ENCODE measurements at regions not wholly inside any gene's neighbourhood (a gene's known extent, or its start where the extent isn't known, plus 50 kb on each side); places are given as distances from the start of the nearest gene placed in this dataset.

DNA sequence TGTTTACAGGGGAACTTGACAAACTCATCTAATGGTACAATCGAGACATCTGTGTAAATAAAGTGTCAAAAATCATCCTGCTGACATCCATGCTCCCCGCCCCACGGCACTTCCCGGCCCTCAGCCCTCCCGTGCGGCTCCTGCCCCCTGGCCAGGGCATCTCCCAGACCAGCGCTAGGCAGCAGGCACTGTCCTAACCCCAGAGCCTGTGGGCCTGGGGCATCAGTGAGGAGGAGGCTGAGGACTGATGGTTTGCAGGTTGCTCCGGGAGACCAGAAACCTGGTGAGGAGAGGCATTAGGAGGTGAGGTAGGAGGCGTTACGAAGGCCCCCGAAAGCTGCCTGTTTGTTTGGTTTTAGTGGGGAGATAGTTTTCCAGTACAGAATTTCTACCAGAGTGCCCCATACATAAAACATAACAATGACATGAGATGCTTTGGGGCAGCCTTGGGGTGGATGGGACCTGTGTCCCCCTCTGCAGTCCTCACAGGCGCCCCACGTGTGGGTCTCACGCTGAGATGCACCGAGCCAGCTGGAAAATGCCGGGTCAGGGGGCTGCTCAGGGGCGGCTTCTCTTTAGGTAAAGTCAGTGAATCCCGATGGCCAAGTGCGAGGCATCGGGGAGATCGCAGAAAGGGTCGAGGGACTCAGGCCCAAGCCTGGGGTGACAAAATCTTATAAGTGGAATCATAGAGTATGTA is 114.2 kb downstream of the RTP5 start:
- TF ChIP-seq YY1 (IDR thresholded peaks at IDR 0.05; ENCODE audit: low read depth) (no peak), CEBPB (IDR thresholded peaks at IDR 0.05) (no peak), CREB1 (IDR thresholded peaks at IDR 0.05; ENCODE audit: low read depth) (no peak), RAD21 (IDR thresholded peaks at IDR 0.05; ENCODE audit: low read depth) (no peak), EP300 (IDR thresholded peaks at IDR 0.05; ENCODE audit: borderline replicate concordance) (no peak)
- TF ChIP-seq, protein P1, sequence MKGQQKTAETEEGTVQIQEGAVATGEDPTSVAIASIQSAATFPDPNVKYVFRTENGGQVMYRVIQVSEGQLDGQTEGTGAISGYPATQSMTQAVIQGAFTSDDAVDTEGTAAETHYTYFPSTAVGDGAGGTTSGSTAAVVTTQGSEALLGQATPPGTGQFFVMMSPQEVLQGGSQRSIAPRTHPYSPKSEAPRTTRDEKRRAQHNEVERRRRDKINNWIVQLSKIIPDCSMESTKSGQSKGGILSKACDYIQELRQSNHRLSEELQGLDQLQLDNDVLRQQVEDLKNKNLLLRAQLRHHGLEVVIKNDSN (IDR thresholded peaks at IDR 0.05), result no peak
- TF ChIP-seq, protein P2, sequence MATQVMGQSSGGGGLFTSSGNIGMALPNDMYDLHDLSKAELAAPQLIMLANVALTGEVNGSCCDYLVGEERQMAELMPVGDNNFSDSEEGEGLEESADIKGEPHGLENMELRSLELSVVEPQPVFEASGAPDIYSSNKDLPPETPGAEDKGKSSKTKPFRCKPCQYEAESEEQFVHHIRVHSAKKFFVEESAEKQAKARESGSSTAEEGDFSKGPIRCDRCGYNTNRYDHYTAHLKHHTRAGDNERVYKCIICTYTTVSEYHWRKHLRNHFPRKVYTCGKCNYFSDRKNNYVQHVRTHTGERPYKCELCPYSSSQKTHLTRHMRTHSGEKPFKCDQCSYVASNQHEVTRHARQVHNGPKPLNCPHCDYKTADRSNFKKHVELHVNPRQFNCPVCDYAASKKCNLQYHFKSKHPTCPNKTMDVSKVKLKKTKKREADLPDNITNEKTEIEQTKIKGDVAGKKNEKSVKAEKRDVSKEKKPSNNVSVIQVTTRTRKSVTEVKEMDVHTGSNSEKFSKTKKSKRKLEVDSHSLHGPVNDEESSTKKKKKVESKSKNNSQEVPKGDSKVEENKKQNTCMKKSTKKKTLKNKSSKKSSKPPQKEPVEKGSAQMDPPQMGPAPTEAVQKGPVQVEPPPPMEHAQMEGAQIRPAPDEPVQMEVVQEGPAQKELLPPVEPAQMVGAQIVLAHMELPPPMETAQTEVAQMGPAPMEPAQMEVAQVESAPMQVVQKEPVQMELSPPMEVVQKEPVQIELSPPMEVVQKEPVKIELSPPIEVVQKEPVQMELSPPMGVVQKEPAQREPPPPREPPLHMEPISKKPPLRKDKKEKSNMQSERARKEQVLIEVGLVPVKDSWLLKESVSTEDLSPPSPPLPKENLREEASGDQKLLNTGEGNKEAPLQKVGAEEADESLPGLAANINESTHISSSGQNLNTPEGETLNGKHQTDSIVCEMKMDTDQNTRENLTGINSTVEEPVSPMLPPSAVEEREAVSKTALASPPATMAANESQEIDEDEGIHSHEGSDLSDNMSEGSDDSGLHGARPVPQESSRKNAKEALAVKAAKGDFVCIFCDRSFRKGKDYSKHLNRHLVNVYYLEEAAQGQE (IDR thresholded peaks at IDR 0.05; ENCODE audit: low read depth), result no peak

DNA sequence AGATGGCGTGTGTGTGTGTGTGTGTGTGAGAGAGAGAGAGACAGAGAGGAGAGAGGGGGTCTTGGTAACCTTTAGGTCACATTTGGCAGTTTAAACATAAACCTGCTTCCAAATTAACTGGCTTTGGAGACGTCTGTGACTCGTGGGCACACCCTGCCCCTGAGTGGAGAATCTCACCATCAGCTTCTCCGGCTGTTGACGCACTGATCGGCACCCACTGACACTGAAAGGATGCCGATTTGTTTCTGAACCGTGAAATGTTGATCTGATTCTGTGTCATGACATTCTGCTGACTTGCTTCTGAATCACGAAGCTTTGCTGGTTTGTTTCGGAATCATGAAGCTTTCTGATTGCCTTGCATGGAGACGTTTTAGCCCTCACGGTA is 114.7 kb downstream of the RTP5 start:
- no peak for TF ChIP-seq FOXM1 (IDR thresholded peaks at IDR 0.05; ENCODE audit: borderline replicate concordance, low read depth)
- TF ChIP-seq ZBTB7A (IDR thresholded peaks at IDR 0.05; ENCODE audit: low read depth), result no peak
- TF ChIP-seq EGR1 (IDR thresholded peaks at IDR 0.05), result no peak
- TF ChIP-seq NFIC (IDR thresholded peaks at IDR 0.05), result no peak
- TF ChIP-seq EP300 (IDR thresholded peaks at IDR 0.05; ENCODE audit: borderline replicate concordance), result no peak
- TF ChIP-seq, protein P2 (IDR thresholded peaks at IDR 0.05; ENCODE audit: low read depth), result no peak
- no peak for TF ChIP-seq CEBPB (IDR thresholded peaks at IDR 0.05)
- no peak for TF ChIP-seq TCF12 (IDR thresholded peaks at IDR 0.05; ENCODE audit: low read depth)
- TF ChIP-seq TAF1 (IDR thresholded peaks at IDR 0.05; ENCODE audit: low read depth), result no peak
- no peak for TF ChIP-seq YY1 (IDR thresholded peaks at IDR 0.05; ENCODE audit: low read depth)
- no peak for TF ChIP-seq RAD21 (IDR thresholded peaks at IDR 0.05; ENCODE audit: low read depth)
- TF ChIP-seq, protein P1 (IDR thresholded peaks at IDR 0.05), result no peak
- no peak for TF ChIP-seq TEAD4 (IDR thresholded peaks at IDR 0.05)
- TF ChIP-seq, protein P3, sequence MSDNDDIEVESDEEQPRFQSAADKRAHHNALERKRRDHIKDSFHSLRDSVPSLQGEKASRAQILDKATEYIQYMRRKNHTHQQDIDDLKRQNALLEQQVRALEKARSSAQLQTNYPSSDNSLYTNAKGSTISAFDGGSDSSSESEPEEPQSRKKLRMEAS (IDR thresholded peaks at IDR 0.05), result no peak
- TF ChIP-seq CREB1 (IDR thresholded peaks at IDR 0.05; ENCODE audit: low read depth), result no peak

DNA sequence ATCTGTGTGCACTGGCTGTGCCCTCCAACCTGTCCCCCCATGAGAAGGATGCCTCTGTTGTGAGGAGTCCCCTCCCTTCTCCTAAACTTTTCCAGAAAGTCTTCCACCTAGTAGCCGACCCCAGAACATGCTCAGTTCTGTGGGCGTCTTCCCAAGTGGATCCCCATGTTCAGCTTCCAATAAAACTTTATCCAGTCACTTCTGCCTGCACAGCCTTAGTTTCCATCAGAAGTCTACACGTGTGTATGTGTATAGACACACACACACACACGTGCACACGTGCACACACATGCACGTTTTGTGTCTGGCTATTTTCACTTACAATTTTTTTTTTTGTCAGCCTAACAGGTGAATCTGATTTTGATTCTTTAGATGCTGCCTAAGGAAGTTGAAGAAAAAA is 115.1 kb downstream of the RTP5 start:
- TF ChIP-seq CEBPB (IDR thresholded peaks at IDR 0.05), result no peak
- no peak for TF ChIP-seq TCF12 (IDR thresholded peaks at IDR 0.05; ENCODE audit: low read depth)
- TF ChIP-seq CREB1 (IDR thresholded peaks at IDR 0.05; ENCODE audit: low read depth), result no peak
- TF ChIP-seq, protein P2 (IDR thresholded peaks at IDR 0.05; ENCODE audit: low read depth), result no peak
- TF ChIP-seq, protein P1 (IDR thresholded peaks at IDR 0.05), result no peak
- TF ChIP-seq TEAD4 (IDR thresholded peaks at IDR 0.05), result no peak
- no peak for TF ChIP-seq YY1 (IDR thresholded peaks at IDR 0.05; ENCODE audit: low read depth)
- no peak for TF ChIP-seq TAF1 (IDR thresholded peaks at IDR 0.05; ENCODE audit: low read depth)
- TF ChIP-seq, protein P3 (IDR thresholded peaks at IDR 0.05), result no peak
- no peak for TF ChIP-seq RAD21 (IDR thresholded peaks at IDR 0.05; ENCODE audit: low read depth)
- no peak for TF ChIP-seq ZBTB7A (IDR thresholded peaks at IDR 0.05; ENCODE audit: low read depth)
- TF ChIP-seq NFIC (IDR thresholded peaks at IDR 0.05), result no peak
- TF ChIP-seq FOXM1 (IDR thresholded peaks at IDR 0.05; ENCODE audit: borderline replicate concordance, low read depth), result no peak
- no peak for TF ChIP-seq EP300 (IDR thresholded peaks at IDR 0.05; ENCODE audit: borderline replicate concordance)
- TF ChIP-seq EGR1 (IDR thresholded peaks at IDR 0.05), result no peak

DNA sequence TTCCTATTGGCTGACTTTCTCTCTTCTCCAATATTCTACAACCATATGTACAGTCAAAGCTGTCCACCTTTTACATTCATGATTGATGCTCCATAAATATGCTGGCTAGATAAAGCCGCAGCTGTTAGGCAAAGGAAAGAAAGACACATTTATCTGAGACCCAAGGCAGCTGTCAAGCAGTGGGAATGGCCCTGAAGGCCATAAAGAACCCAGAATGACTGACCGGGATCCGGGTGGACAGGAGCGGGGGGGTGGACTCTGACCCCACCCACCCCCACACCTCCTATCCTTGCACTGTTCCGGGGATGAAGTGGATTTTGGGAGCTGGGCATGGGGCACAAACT is 116.4 kb downstream of the RTP5 start:
- TF ChIP-seq RAD21 (IDR thresholded peaks at IDR 0.05; ENCODE audit: low read depth), result no peak
- TF ChIP-seq EGR1 (IDR thresholded peaks at IDR 0.05), result no peak
- no peak for TF ChIP-seq FOXM1 (IDR thresholded peaks at IDR 0.05; ENCODE audit: borderline replicate concordance, low read depth)
- no peak for TF ChIP-seq TCF12 (IDR thresholded peaks at IDR 0.05; ENCODE audit: low read depth)
- TF ChIP-seq YY1 (IDR thresholded peaks at IDR 0.05; ENCODE audit: low read depth), result no peak
- no peak for TF ChIP-seq ZBTB7A (IDR thresholded peaks at IDR 0.05; ENCODE audit: low read depth)
- TF ChIP-seq EP300 (IDR thresholded peaks at IDR 0.05; ENCODE audit: borderline replicate concordance), result no peak
- TF ChIP-seq, protein P2 (IDR thresholded peaks at IDR 0.05; ENCODE audit: low read depth), result no peak
- no peak for TF ChIP-seq TAF1 (IDR thresholded peaks at IDR 0.05; ENCODE audit: low read depth)
- TF ChIP-seq, protein P1 (IDR thresholded peaks at IDR 0.05), result no peak
- no peak for TF ChIP-seq CREB1 (IDR thresholded peaks at IDR 0.05; ENCODE audit: low read depth)
- no peak for TF ChIP-seq TEAD4 (IDR thresholded peaks at IDR 0.05)
- TF ChIP-seq, protein P3 (IDR thresholded peaks at IDR 0.05), result no peak
- TF ChIP-seq CEBPB (IDR thresholded peaks at IDR 0.05), result no peak
- TF ChIP-seq NFIC (IDR thresholded peaks at IDR 0.05), result no peak

All from Ishikawa (cell line).